Activated CD4-positive, alpha-beta T cell treated with anti-CD3 and anti-CD28 coated beads, Interleukin-2, amount 50 U/mL, for 16 hours (primary cell): ENCODE measurements at regions not wholly inside any gene's neighbourhood (a gene's known extent, or its start where the extent isn't known, plus 50 kb on each side); places are given as distances from the start of the nearest gene placed in this dataset.
"Not testable (repeated sequence)": the region's sequence is repeated elsewhere in the genome, so short reads cannot be mapped to it uniquely, and the experiment has no call there.

Experiments used
- DNase-seq: peaks from one replicate; pipeline ENCODE4 v3.0.0-alpha.2; 2020

- no peak for DNase-seq
Observed at GRCh38 chr3:182149594-182149993, 437.9 kb downstream of the SOX2 start.

DNA sequence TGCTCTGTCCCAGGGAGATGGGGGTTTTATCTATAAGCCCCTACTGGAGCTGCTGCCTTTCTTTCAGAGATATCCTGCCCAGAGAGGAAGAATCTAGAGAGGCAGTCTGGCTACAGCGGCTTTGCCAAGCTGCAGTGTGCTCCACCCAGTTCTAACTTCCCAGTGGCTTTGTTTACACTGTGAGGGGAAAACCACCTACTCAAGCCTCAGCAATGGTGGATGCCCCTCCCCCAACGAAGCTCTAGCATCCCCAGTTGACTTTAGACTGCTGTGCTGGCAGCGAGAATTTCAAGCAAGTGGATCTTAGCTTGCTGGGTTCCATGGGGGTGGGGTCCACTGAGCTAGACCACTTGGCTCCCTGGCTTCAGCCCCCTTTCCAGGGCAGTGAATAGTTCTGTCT is 444.6 kb downstream of the SOX2 start:
- not testable (repeated sequence) for DNase-seq

GRCh38 chr3:182165234-182165633 is 453.5 kb downstream of the SOX2 start:
- no peak for DNase-seq

DNA sequence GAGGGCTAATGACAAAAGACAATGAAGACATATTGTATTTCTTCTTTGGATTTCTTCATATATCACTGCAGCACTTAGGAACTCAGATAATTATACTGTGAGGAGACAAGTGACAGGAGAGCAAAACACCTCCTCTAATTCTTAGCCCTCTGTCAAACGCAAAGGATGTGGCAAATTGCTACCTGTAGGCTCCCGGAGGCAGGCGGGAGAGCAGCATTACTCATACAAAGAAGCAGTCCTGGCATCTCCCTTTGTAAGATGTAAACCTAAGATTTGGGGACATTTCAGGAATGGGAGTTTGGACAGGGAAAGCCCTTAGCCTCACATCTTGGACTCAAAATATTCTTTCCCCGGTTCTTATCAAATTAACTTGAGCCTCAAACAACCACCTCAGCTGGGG is 460.8 kb downstream of the SOX2 start:
- no peak for DNase-seq

- no peak for DNase-seq
Observed at GRCh38 chr3:182178488-182179200, 466.9 kb downstream of the SOX2 start.

DNA sequence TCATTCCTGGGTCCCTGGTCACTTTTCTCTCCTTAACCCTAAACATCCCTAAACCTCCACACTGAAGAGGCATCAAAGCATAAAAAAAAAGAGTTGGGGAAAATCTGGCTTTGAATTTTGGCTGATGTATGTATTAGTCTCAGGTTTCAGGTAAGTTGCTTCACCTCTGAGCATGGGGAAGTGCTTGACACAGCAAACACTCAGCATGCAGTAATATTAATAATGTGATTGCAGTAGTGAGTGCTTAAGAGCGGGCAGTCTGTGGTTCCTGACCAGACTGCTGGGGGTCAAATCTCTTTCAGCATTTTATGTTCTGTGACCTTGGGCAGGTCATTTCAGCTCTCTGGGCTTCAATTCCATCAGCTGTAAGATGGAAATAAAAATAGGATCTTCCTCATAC is 467.9 kb downstream of the SOX2 start:
- no peak for DNase-seq

- DNase-seq, result no peak
Observed at GRCh38 chr3:182180654-182181385, 469.1 kb downstream of the SOX2 start.

- no peak for DNase-seq
Observed at GRCh38 chr3:182182531-182182968, 470.8 kb downstream of the SOX2 start.

- DNase-seq, result no peak
Observed at GRCh38 chr3:182183716-182184430, 472.1 kb downstream of the SOX2 start.

- DNase-seq, result no peak
Observed at GRCh38 chr3:182185313-182185712, 473.6 kb downstream of the SOX2 start.

DNA sequence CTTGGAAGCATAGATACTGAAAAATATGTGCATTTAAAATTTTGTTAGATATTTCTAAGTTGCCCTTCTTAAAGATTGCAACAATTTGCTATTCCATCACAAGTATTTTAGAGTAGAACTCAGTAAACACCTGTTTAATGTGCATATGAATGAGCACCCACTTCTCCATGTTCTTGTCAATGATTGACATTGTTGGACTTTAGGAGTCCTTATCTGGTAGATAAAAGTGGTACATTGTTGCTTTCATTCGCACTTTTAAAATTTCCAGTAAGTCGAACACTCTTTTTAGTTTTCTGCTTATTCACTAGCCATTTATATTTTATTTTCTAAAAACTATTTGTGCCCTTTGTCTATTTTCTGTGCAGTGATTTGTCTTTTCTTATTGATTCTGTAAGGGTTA is 478.3 kb downstream of the SOX2 start:
- DNase-seq, result no peak

DNA sequence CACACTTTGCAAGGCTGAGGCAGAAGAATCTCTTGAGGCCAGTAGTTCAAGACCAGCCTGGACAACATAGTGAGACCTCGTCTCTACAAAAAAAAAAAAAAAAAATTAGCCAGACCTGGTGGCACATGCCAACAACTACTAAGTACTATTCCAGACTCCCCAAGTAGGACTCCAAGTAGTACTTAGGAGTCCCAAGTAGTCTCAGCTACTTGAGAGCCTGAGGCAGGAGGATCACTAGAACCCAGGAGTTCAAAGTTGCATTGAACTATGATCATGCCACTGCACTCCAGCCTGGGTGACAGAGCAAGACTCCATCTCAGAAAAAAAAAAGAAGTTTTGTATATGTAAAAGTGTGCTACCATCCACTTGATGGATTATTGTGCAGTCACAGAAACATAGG is 486.6 kb downstream of the SOX2 start:
- DNase-seq, result no peak

DNA sequence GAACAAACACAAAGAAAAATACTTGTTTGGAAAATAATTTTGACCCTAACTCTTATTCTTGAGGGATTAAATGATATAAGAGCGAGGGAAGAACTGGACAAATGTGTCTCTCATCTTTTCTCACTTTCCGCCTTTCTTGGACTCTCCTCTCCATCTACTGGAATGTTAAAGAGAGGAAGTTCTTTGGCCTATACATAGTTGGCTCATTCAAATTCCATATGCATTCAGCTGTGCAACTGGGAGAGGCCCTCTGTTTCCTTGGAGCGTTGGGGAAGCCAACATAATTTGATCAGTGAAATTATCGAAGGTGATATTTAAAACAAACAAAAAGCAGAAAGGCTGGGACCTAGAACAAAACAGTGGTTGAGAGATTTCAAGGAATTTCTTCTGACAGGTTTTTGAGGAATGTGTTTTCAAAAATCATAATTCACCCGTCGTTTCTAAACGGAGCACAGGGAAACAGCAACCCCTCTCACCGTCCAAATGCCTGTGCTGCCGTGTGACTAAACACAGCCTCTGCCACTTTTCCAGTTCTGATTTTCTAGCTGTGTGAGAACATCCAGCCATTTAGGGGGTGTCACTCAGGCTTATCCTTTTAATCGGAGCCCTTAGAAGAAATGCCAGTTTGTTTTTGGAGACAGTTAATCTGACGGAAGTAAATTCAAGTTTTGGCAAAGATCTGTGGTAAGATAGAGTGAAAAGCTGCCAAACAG is 489.9 kb downstream of the SOX2 start:
- DNase-seq, result no peak

- DNase-seq, result no peak
Observed at GRCh38 chr3:182212479-182213076, 500.9 kb downstream of the SOX2 start.

- DNase-seq, result no peak
Observed at GRCh38 chr3:182214416-182214815, 502.7 kb downstream of the SOX2 start.

DNA sequence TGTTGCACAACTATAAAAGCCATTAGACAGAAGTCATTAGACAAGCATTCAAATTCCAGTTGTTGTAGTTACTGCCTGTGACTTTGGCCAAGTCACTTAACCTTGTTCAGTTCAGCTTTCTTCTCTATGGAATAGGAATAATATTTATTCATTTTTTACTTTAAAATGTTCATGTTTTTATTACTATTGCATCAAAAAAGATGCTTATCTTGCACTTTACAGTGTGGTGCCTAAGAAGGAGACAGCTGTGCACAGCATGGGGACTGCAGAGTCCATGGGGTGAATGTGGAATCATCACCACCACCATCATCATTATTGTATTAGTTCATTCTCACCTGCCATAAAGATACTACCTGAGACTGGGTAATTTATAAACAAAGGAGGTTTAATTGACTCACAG is 504.2 kb downstream of the SOX2 start:
- DNase-seq, result no peak

DNA sequence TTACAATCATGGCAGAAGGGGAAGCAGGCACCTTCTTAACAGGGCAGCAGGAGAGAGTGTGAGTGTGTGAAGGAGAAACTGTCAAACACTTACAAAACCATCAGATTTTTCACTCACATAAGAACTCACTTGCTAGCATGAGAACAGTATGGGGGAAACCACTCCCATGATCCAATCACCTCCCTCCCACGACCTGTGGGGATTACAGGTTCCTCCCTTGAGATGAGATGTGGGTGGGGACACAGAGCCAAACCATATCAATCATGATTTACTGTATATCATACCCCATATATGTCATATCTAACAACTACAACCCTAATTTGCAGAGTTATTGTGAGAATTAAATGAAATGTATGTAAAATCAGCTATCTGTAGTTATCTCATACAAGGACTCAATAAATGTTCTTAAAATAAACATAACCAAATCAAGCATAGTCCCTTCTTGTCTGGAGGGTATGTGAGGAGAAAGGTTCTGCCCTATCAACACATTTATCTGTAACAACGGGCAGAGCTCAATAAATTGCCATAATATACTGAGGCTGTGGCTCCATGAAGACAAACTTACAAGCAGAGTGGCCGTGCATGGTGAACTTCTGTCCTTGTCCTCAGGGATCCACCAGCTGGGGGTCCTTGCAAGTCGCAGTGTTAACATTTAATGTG is 504.7 kb downstream of the SOX2 start:
- no peak for DNase-seq

GRCh38 chr3:182220013-182220412 is 508.3 kb downstream of the SOX2 start:
- DNase-seq, result no peak

GRCh38 chr3:182220471-182220870 is 508.7 kb downstream of the SOX2 start:
- no peak for DNase-seq

GRCh38 chr3:182226995-182227394 is 515.3 kb downstream of the SOX2 start:
- DNase-seq, result no peak

DNA sequence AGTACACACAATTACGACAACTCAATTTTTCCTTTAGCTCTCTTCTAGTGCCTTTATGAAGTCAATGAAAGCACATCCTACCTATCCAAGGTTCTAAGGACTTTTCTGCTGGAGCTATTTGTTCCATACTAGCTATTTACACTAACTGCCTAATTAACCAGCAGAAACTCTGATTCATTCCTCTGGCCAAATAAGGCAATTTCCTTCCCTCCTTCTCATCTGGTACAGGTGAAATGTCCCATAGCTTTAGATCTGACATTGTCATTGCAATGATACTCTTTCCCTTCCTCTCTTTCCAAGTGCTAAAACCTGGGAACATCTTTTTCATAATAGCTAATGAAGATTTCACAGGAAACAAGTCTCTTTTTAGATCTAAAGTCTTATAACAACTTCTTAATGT is 521.7 kb downstream of the SOX2 start:
- DNase-seq, result no peak

DNA sequence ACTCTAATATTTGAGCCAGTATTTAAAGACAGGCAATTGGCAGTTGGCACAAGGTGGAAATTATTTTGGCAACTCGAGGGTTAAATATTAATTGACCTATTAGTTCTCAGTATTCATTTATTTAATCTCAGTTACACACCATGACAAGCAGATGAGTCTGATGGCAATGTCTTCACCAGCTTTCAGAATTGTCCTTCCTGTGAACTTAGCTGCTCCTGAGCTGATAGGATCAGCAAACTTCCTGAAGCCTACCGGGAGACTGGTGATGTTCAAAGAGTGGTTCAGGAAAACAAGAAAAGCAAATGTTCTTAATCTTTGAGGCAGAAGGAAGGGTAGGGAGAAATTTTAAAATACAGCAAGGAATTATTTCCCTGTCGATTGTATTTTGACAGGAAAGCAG is 522.2 kb downstream of the SOX2 start:
- no peak for DNase-seq
